ENCODE measurements at regions not wholly inside any gene's neighbourhood (a gene's known extent, or its start where the extent isn't known, plus 50 kb on each side); places are given as distances from the start of the nearest gene placed in this dataset.
"Not testable (repeated sequence)": the region's sequence is repeated elsewhere in the genome, so short reads cannot be mapped to it uniquely, and the experiment has no call there.

DNA sequence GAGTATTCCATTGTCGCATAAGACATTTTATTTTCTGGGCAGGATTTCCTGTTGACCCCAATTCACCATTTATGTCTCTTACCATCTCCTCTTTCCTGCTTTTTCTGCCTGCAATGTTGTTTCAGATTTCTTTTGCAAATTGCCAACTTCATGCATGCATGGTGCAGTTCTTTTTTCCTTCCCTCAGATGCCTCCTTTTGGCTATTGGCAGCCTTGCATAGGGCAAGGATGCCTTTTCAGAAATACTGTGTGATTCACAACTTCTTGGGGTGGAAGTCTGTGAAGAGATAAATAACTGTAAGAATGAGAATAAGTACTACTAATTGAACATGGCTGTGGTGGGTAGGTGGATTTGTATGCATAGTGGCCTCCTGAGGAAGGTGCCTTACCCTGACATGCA is 116.7 kb downstream of the SOX4 start:
- no peak for DNase-seq (ENCODE audit: low read depth)

- DNase-seq (ENCODE audit: low read depth): no peak
These were observed 117.5 kb downstream of the SOX4 start for GRCh38 chr6:21710908-21711627.

GRCh38 chr6:21712213-21712612 is 118.7 kb downstream of the SOX4 start:
- DNase-seq (ENCODE audit: low read depth): no peak

DNA sequence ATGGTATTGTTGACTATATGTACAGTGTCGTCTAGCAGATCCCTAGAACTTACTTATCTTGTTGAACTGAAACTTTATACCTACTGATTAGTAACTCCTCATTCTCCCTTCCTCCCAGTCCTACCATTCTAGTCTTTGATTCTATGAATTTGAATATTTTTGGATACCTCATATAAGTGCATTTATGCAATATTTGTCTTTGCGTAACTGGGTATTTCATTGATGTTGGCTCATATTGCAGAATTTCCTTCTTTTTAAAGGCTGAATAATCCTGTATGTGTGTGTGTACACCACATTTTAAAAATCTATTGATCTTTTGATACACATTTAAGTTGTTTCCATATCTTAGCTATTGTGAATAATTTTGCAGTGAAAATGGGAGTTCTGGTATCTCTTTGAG is 119.9 kb downstream of the SOX4 start:
- no peak for DNase-seq (ENCODE audit: low read depth)

GRCh38 chr6:21715180-21715579 is 121.6 kb downstream of the SOX4 start:
- DNase-seq (ENCODE audit: low read depth): no peak

- no peak for DNase-seq (ENCODE audit: low read depth)
These were observed 129.0 kb downstream of the SOX4 start for GRCh38 chr6:21722510-21722909.

DNA sequence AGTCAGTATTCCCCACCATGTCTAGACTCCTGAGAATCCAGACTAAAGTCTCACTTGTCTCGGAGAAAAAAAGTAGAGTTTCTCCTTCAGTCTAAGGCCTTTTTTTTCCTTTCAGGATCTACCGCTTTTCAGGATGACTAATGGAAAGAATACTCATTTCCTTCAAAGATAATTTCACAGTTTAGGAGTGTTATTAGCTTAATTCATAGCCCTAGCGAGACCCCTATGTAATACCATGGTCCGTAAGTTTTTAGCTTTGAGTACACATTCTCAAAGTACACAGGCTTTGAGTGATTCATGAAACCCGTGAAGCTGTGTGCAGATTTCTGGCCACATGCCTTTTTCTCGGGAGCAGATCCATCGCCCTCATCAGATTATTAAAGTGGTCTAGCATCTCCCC is 133.1 kb downstream of the SOX4 start:
- no peak for DNase-seq (ENCODE audit: low read depth)

DNA sequence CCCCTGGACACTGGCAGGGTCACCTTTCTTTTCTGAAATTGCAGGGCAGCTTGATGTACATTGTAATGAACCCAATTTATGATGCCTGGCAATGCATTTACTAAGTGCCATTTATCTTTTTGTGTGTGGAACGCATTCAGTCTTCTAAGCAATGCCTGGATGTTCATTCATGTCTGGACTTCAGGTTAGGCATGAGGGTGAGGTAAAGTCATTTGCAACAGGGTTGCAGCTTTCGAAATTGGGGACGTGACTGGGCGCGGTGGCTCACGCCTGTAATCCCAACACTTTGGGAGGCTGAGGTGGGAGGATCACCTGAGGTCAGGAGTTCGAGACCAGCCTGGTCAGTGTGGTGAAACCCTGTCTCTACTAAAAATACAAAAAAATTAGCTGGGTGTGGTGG is 134.6 kb downstream of the SOX4 start:
- no peak for DNase-seq (ENCODE audit: low read depth)

DNA sequence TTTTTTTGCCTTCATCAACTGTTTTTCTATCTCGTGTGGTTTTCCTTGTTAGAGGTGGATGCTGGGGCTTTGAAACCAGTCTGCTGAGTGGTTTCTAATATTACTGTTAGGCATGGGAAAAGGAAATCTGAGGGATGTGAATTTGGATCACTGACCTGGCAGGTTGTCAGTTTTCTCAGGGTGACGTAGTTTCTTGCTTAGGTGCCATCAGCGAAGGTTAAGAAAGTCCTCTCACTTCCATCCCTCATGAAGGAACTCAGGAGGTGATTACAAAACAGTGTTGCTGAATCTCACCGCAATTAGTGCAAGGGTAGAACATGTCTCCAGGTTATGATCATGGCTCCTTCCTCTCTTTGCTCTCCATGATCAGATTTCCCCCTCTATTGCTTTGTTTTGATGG is 135.9 kb downstream of the SOX4 start:
- DNase-seq (ENCODE audit: low read depth): no peak

- no peak for DNase-seq (ENCODE audit: low read depth)
These were observed 137.0 kb downstream of the SOX4 start for GRCh38 chr6:21730533-21730932.

DNA sequence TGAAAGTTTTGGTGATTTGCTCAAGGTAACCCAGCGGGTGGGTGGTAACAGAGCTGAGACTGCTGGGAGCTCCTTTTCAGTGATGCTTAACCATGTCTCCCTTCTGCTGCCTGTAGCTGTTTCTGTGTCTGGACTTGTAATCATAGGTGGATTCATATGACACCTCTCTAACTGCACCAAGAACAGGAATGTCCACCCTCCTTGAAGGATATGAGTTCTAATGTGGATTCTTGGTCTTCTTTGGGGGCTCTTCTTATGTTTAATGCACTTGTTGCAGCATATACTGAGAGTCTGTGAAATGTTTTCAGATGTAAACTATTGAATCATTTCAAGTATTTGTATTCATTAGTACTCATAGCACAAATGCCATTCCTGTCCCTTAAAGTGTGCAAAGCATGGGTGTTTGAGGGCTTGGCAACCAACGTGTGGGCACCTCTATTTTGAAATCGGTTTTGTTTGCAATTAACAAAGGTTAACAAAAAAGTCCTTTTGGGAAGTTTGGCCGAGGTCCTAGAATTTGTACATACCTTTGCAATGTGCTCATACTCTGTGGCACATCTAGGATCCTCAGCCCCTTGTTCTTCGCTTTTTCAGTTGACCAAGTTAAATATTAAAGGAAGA is 138.0 kb downstream of the SOX4 start:
- peak; percentile 22 for DNase-seq (ENCODE audit: low read depth)

GRCh38 chr6:21732032-21732730 is 138.6 kb downstream of the SOX4 start:
- DNase-seq (ENCODE audit: low read depth): not testable (repeated sequence)

- DNase-seq (ENCODE audit: low read depth): no peak
These were observed 139.2 kb downstream of the SOX4 start for GRCh38 chr6:21732731-21733130.

DNA sequence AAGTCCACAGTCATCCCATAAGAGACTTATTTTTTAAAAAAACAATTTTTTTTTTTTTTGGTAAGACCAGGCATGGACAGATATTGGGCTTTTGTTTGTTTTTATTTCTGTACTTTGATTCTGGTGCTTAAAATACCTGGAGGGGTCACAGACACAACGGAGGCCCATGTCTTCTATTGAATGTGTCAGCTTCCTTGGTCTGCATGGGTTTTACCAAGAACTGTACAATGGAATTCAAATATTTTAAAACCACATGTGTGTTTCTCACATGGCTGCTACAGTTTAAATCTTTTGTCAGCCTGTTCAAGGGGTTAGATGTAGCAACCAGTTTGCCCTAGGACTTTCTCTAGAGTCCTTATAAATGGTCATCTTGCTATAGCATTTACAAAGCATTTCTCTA is 139.8 kb downstream of the SOX4 start:
- no peak for DNase-seq (ENCODE audit: low read depth)

- DNase-seq (ENCODE audit: low read depth): no peak
These were observed 140.7 kb downstream of the SOX4 start for GRCh38 chr6:21734204-21734603.

- DNase-seq (ENCODE audit: low read depth): no peak
These were observed 144.9 kb downstream of the SOX4 start for GRCh38 chr6:21738180-21739094.

GRCh38 chr6:21739241-21739640 is 145.7 kb downstream of the SOX4 start:
- no peak for DNase-seq (ENCODE audit: low read depth)

DNA sequence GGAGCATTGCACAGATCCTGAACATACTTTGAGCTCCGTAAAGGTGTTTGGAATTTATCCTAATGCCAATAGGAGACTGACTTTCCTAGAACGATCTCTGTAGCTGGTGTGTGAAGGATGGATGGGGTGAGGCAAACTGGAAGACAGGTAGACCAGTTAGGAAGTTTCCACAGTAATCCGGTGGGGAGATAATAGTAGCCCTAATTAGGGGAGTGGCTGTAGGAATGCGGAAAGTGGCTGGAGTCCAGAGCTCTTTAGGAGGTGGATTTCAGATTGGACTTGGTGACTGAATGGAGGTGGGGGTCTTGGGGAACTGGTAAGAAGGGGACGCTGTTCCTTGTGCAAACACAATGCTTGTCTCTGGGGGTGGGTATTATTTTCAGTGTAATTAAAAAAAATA is 146.3 kb downstream of the SOX4 start:
- DNase-seq (ENCODE audit: low read depth): no peak

DNA sequence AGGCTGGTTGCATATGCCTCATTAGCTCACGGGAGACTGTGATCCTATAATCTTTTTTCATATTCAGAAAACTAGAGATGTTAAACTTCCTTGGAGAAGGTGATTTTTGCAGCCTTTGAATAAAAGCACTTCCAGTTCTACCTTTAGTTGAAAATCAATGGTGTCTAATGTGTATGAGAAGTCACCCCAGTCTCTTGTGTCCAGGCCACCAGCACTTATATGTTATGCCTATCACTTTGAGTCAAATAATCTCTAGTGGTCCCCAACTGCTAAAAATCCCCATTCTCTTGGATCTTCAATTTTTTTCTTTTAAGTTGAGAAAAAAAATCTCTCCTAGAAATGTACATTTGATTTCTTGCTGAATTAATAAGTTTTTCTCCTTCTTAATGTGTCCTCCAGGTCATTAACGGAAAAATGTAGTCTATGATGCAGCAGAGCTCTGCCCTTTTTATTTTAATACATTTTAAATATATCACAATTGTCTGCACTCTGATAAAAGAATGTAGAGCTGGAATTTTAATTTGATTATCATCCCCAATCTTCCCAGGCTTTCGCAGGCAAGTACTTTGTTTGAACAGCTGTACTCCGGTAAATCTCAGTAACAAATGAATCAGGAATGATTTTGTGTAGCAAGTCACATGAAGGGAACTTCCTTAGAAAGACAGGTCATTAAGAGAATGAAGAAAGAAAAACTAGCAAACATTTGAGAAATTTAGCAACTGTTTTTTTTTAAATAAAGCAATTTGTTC is 147.0 kb downstream of the SOX4 start:
- DNase-seq (ENCODE audit: low read depth): no peak

DNA sequence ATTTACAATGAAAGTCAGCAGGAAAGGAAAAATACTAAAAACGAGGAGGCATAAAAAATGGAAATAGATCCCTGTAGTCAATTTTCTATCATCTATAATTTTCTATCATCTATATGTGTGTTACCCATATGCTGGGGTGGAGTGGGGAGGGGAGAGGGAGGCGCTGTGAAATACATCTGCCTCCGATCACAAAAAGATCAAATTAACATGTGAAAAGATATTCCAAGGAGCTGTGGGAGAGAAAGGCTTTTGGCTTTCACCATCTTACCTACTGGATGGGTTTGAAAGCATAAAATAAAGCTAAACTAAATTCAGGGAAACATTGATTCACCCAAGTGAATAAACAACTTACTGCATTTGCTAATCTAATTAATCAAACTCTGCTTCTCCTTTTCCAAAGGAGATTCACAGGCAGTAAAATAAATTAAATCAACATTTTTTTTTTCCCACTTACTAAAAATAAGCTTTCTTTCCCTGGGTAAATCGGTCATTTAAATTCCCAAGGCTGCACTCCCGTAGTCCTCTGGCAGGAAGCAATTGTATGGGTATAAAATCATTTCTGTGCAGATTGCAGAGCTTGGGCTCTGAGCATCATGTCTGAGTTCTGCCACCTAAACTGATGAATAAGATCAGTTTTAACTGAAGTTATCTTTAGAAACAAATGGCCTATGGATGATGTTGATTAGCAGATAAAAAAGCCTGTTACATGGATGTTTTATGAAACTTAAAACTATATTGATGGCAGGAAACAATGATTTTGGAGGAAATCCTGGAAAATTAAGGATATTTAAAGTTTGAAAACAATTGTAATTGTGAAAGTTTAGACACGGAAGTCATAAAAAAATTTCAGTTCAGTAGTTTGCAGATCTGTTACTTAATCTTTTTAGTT is 147.9 kb downstream of the SOX4 start:
- DNase-seq (ENCODE audit: low read depth): no peak

GRCh38 chr6:21742238-21742660 is 148.7 kb downstream of the SOX4 start:
- peak; percentile 85 for DNase-seq (ENCODE audit: low read depth)
